ENCODE measurements at regions not wholly inside any gene's neighbourhood (a gene's known extent, or its start where the extent isn't known, plus 50 kb on each side); places are given as distances from the start of the nearest gene placed in this dataset.

GRCh38 chr7:124460555-124460954 lies 305.0 kb downstream of the GPR37 start:
- TF ChIP-seq CTCF (IDR thresholded peaks at IDR 0.05): no peak
- H3K9me3 Mint-ChIP-seq: peaks cover 5% of the 10 kb centered on the region
- H3K4me1 Mint-ChIP-seq: no peaks in the 10 kb centered on the region
- peaks cover 6% of the 10 kb centered on the region for H3K27me3 Mint-ChIP-seq (ENCODE audit: low read depth, poor library complexity)
- H3K4me3 Mint-ChIP-seq: no peak overlapping the region
- no peak overlapping the region for H3K27ac Mint-ChIP-seq
- no peaks in the 10 kb centered on the region for H3K36me3 Mint-ChIP-seq (ENCODE audit: low read depth)
- DNase-seq: no peak

- Mint-ChIP-seq H3K36me3 (ENCODE audit: low read depth) (no peaks in the 10 kb centered on the region), H3K27ac (no peak overlapping the region)
Measured at GRCh38 chr7:124460056-124460450, 305.5 kb downstream of the GPR37 start.

DNA sequence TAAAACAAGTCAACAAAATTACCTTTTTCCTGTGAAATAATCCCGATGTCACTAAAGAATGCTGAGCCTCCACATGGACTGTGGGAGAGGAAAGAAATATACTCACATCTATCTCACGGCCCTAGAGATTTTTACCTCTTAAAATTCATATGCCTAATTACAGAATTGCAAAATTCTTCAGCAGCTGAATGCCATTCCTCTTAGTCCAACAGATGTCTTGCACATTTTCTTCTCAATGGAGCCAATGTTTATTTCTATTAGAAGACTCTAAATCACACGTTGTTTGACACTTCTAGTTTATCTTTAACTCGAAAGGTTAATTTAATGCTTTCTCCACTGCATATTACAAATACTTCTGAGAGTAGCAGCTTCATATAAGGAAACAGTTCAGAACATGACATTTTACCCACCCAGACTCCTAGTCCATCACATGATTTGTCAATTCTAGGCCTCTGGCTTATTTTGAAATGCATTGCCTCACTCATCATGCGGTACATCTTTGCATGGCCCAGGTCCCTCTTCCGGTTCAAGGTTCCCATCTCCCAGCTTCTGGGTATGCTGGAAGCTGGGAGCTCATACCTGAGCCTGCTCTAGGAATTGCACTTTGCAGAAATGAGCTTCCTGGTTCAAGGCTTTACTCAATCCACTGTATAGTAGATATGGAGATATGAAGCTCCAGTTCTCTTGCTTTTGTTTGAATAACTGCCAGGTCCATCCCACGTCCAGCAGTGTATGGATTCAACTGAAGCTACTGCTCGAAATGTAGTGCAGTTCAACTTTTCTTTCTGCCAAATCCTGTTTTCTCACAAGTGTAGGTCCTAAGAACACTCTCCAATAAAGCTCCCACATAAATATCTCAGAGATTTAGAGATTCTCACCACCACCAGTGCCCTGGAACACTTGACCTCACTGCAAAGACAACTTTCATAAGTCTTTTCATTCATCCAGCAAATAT lies 306.2 kb downstream of the GPR37 start:
- DNase-seq: no peak
- H3K4me3 Mint-ChIP-seq: no peak overlapping the region
- no peaks in the 10 kb centered on the region for H3K36me3 Mint-ChIP-seq (ENCODE audit: low read depth)
- no peak overlapping the region for H3K27ac Mint-ChIP-seq
- H3K9me3 Mint-ChIP-seq: peaks cover 4% of the 10 kb centered on the region
- TF ChIP-seq CTCF (IDR thresholded peaks at IDR 0.05): no peak
- H3K27me3 Mint-ChIP-seq (ENCODE audit: low read depth, poor library complexity): peaks cover 6% of the 10 kb centered on the region
- no peaks in the 10 kb centered on the region for H3K4me1 Mint-ChIP-seq

More at GRCh38 chr7:124460056-124460450, 305.5 kb downstream of the GPR37 start:
- H3K9me3 Mint-ChIP-seq: peaks cover 5% of the 10 kb centered on the region
- no peak overlapping the region for H3K4me3 Mint-ChIP-seq
- TF ChIP-seq CTCF (IDR thresholded peaks at IDR 0.05): no peak
- no peaks in the 10 kb centered on the region for H3K4me1 Mint-ChIP-seq
- H3K27me3 Mint-ChIP-seq (ENCODE audit: low read depth, poor library complexity): peaks cover 6% of the 10 kb centered on the region
- no peak for DNase-seq

DNA sequence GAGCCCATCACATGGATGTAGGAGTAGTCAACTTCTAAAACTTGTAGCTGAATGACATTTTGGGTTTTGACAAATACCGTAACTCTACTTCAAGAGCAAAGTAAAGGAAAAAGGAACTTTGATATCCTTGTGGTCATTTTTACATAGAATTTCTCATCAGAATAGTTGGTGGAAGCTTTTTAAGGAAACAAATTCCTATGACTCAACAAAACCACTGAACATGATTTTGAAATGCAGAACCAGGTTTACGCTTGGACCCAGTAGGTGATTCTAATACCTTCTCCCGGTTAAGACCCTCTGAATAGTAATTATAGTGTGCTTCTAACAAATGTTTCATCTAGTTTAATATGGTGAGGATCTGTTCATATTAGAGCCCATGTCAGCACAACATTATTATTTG lies 307.8 kb downstream of the GPR37 start:
- peaks cover 4% of the 10 kb centered on the region for H3K27me3 Mint-ChIP-seq (ENCODE audit: low read depth, poor library complexity)
- DNase-seq: no peak
- no peaks in the 10 kb centered on the region for H3K9me3 Mint-ChIP-seq
- no peak overlapping the region for H3K4me3 Mint-ChIP-seq
- H3K36me3 Mint-ChIP-seq (ENCODE audit: low read depth): no peaks in the 10 kb centered on the region
- no peaks in the 10 kb centered on the region for H3K4me1 Mint-ChIP-seq
- no peak overlapping the region for H3K27ac Mint-ChIP-seq
- no peak for TF ChIP-seq CTCF (IDR thresholded peaks at IDR 0.05)

DNA sequence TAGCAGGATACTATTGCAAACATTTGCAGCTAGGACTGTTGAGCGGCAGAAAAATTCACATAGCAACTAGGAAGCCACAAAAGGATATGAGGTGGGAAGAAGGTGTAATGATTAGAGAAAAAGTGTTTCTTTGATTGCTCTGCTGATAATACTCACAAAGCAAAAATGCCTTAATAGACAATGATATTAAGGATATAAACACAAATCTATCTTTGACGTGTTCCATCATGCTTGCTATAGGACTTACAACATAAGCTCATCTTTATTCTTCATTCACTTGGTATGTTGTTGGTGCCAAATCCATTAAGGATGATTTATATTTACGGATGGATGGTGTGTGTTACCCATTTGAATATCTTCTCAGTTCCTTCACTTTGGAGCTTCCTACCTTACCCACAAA lies 309.3 kb downstream of the GPR37 start:
- H3K27me3 Mint-ChIP-seq (ENCODE audit: low read depth, poor library complexity): peaks cover 2% of the 10 kb centered on the region
- no peak overlapping the region for H3K27ac Mint-ChIP-seq
- no peaks in the 10 kb centered on the region for H3K9me3 Mint-ChIP-seq
- H3K4me3 Mint-ChIP-seq: no peak overlapping the region
- no peak for DNase-seq
- no peaks in the 10 kb centered on the region for H3K4me1 Mint-ChIP-seq
- no peak for TF ChIP-seq CTCF (IDR thresholded peaks at IDR 0.05)
- no peaks in the 10 kb centered on the region for H3K36me3 Mint-ChIP-seq (ENCODE audit: low read depth)

GRCh38 chr7:124452186-124452585 lies 313.4 kb downstream of the GPR37 start:
- TF ChIP-seq CTCF (IDR thresholded peaks at IDR 0.05): no peak
- H3K27ac Mint-ChIP-seq: no peak overlapping the region
- H3K36me3 Mint-ChIP-seq (ENCODE audit: low read depth): no peaks in the 10 kb centered on the region
- DNase-seq: no peak
- no peaks in the 10 kb centered on the region for H3K27me3 Mint-ChIP-seq (ENCODE audit: low read depth, poor library complexity)
- no peak overlapping the region for H3K4me3 Mint-ChIP-seq
- H3K9me3 Mint-ChIP-seq: no peaks in the 10 kb centered on the region
- no peaks in the 10 kb centered on the region for H3K4me1 Mint-ChIP-seq
